ENCODE measurements at regions not wholly inside any gene's neighbourhood (a gene's known extent, or its start where the extent isn't known, plus 50 kb on each side); places are given as distances from the start of the nearest gene placed in this dataset.
A peak's percentile ranks its signal among the peaks of the same experiment; 100 is the strongest.

DNA sequence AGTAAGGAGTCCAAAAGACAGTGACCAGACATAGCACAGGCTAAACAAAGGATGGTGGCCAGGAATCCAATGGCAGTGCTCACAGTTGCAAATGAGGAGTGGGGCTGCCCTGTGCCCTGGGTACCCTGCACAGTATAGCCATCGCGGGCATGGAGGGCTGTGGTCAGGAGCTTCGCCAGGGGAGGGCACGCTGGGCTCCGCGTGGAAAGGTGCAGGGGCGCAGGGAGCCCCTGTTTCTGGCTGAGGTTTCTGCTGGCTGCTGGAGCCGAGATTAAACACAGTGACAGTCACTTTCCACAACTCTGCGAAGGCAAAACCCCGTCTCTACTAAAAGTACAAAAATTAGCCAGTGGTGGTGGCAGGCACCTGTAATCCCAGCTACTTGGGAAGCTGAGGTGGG is 194.7 kb downstream of the GALR1 start:
- DNase-seq = no peak

DNA sequence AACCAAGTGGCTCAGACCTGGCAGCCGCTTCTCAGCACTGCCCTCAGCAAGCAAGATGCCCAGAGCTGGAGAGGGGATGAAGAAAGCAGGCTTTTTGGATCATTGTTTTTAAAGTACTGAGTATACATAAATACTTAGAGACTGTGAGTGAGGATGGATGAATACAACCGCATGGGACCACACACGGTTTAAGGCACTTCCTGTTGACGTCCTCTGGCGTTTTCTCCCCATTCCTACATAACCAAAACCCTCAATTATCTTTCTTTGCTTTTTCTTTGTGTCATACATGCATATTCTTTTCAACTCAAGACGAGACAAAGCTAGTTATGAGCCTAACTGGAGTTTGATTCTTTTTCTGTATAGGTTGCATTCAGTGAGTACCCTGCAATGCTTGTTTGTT is 198.4 kb downstream of the GALR1 start:
- DNase-seq = no peak

DNA sequence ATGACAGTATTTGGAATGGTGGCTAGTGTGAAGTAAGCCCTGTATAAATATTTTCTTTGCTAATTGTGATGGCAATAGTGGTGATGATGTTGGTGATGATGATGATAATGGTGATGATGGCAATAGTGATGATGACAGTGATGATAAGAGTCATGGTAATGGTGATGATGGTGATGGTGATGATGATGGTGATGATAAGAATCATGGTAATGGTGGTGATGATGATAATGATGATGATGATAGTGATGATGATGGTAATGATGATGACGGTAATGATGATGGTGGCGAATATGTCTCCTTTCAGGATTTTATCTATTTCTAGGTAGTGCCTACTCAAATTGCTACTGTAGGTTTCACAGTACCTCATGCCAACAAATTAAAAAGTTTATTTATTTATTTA is 205.4 kb downstream of the GALR1 start:
- no peak for DNase-seq

DNA sequence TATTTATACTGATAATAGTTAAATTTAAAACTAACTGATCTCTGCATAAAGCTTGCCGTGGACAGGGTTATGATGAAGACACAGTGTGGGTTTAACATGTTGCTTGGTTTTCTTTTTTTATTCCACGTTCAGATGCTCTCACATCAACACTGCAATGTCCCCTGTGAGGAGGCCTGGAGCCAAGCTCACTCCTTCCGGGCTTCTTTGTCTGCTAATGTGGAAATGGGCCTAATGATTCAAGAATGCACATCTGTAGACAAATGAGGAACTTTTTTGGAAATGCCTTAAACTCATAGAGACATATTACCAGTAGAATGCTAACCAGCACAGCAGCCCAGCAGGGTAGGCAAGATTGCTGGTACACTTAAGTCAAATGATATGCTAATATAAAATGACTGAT is 208.0 kb downstream of the GALR1 start:
- DNase-seq = no peak

DNA sequence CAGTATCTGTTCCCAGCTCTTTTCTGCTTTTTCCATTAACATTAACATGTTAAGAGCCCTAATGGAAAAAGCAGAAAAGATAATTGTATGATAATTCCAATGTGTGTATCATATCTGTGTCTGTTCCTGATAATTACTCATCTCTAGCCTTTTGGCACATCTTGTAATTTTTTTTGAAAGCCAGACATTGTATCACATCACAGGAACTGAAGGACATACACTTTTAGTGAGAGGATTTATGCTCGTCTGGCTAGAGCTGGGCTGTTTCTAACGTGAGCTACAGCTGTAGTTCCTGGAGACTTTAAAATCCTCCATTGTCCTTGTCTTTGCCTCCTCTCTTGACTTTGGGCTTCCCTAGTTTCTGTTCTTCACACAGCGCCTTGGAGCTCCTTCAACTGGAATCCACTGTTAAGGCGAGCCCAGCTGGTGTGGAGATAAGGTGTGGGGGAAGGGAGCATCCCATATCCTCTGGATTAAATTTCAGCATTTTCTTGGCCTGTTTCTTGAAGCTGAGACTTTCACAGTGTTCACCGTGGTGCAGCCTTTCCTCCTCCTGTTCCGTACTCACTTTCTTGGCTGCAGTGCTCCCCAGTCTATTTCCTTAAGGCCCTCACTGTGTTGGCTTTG is 211.5 kb downstream of the GALR1 start:
- DNase-seq = no peak

DNA sequence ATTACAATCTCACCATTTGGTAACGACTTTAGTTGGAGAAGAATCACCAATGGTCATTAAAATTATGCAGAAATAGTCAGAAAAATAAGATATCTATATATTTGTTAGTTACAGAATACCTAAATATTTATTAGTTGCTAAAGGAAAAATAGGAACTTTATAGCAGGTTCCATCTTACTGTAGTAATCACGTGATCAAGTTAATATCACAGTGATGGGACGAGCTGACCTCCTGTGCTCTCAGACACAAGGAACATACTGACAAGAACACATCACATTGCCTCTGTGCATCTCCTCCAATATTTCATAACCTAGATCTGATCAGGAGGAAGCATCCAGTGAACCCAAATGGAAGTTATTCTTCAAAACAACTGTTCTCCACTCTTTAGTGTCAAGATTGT is 215.3 kb downstream of the GALR1 start:
- no peak for DNase-seq

DNA sequence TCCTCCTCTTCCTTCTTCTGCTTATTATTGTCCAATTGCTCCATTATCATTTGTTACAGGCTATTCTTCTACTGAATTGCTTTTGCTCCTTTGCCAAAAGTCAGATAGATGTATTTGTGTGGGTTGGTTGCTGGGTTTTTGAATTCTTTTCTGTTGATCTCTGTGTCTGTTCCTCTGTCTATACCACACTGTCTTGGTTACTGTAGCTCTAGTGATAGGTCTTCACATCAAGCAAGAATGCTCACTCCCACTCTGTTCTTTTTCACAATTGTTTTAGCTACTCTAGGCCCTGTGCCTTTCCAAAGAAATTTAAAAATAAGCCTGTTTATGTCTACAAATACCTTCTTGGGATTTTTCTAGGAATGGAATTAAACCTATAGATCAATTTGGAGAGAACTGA is 217.2 kb downstream of the GALR1 start:
- DNase-seq = no peak

DNA sequence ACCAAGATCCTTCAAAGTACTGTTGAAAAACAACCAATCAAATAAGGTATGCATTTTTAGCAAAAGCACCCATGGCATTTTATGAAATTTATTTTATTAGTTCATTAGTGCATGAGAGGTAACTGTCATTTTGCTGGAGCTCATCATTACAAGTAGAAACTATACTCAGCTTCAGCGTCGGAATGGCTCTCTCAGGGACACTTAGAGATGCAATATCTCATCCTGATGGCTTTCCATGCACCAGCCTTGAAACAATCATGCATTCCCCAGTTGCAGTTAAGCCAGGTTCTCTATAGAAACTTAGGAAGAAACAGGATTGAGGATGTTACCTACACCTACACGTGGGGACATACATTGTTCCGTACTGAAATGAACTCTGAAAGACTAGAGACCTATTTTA is 219.5 kb downstream of the GALR1 start:
- no peak for DNase-seq

DNA sequence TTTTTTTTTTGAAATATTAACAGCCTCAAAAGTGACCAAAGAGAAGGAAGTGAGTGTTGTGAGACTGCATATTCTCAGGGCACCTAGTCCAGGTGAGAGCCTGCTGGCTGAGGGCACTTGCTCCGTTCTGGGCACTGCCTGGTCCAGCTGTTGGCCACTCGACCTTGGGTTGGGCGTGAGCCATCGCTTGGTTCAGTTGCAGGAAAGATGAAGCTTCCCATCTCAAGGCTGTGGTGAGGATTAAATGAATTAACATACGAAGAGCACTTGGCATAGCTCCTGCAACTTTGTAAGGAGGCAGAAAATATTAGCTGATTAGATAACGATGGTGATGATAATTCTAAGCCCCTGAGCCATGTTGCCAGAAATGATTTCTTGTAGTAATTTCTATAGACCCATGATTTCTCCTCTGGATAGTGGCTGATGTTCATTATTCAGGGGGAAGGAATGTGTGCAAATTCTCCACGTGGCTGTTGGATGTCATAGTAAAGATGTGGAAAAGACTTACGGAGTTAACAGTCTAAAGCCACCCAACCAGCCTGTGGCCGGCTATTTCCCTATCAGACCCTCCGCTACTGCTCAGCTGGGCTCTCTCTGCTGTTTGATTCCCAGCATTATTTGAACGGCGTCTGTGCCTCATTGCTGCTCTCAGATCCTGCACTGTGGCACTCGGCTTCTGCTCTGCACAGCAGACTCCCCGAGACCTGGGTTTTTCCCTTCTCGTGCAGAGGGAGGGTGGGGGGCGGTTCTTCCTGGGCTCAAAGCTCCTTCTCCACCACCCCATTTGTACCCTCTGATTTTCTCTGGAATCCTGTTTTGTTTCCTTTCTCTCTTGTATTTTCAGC is 221.1 kb downstream of the GALR1 start:
- DNase-seq = no peak

DNA sequence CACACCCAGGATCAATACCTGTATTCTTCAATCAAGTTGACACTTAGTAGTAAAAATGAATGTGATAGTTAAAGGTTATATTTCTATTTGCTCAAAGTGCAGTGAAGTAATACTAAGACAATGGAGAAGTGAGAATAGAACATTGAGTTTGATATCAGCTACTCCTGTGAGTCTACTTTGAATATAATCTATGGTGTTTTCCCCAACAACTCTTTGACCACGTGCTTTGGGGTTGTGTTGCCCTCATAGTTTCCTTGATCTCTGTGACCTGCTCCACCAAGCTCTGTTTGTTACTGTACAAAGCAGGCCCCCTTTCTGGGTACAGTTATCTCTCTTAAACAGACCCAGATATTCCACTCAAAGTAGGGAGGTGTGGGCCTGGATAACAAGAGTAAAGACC is 222.9 kb downstream of the GALR1 start:
- DNase-seq = no peak

DNA sequence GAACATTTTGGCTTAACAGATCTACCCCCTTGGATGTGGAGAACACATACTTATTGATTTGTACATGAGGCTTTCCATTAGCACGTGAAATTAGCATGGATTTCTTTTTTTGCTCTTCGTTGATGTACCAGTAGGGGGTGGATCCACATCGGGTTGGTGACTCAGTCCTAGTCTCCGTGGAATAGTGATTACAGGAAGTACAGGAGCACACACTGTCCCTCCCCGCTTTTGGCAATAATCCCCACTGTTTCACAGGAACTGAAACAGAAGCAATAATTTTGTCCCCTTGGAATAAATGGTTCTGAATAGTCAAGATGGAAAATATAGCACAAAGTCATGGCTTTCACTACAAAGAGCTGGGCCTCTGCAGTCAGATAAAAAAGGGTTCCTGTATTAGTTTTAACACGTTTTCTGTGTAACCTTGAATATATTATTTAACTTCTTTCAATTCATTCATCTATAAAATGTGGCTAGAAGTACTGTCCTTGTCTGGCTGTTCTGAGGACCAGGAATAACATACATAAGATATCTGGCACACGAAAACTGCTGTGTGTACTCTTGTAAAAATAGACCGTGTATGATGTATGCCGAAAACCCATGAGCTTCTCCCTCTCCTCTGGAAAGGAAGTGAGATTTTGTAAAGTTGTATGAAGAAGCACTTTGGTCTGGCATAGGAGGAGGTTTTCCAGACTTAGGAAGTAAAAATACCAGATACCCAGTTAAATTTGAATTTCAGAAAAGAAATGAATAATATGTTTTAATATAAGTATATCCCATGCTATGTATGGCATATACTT is 229.2 kb downstream of the GALR1 start:
- peak in 8 of 56 donors; percentile 5 to 25 (median 11) for DNase-seq

DNA sequence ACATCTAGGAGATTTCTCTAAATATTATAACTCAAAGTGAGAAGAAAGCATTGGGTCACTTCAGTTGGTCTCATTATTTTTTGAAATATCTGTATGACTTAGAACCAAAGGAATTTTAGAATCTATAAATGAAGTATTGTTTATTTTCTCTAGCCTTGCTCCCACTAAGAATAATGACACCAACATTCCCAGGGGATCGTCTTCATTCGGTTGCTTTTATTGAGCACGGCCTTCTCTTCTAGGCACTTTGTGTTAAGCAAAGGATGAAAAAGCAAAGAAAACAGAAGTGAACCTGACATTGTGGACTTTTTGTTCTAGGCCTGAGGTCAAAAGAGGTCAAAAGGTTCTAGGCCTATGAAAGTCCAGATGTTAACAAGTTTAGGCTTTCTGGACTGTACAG is 231.9 kb downstream of the GALR1 start:
- no peak for DNase-seq

DNA sequence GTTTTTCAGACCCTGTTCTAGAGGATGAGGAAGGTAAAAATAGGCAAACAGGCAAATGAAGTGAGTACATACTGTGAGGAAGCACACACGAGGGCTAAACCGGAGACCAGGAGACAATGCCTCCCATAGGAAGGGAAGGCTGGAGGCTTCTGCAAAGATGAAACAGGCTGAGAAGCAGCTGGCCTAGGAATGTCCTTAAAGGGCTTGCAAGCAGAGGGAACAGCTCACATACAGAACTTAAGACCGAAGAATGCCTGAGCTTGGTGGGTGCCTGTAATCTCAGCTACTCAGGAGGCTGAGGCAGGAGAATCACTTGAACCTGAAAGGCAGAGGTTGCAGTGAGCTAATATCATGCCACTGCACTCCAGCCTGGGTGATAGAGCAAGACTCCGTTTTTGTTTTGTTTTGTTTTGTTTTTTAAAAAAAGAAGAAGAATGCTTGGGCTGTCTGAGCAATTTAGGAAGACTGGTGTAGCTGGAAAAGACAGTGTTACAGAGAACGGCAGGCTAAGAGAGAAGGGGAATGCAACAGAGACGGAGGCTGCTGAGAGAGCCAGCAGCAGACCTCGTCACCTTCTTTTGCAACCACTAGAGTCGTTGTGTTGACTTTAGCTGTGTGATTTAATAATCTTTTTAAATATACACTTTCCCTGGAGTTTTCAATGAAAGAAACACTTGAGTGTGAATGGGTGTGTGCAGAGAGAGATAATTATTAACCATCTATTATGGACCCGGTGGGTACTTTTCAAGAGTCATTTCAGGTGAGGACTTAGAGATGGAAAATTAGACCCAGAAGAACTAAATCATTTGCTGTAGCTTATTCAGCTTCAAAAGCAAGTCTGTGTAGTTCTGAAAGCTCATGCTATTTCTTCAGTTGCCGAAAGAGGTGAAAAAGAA is 232.8 kb downstream of the GALR1 start:
- no peak for DNase-seq

DNA sequence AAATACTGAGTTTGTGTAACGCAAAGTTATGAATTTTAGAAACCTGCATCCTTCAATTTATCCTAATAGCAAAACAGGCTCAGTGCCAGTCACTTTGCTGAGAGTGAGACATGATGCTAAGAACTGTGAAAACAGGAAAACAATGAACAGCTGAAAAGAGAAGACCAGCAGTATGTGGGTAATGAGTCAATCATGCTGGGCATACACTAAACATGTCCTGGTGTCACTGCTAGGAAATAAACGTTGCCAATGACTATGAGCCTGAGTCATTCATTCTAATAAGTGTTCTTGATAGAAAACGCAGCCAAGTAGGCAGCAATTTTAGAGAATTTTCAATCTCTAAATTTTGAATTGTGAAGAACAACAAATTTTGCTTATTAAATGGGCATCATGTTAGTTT is 237.3 kb downstream of the GALR1 start:
- peak in 1 of 56 donors; percentile 22 for DNase-seq

DNA sequence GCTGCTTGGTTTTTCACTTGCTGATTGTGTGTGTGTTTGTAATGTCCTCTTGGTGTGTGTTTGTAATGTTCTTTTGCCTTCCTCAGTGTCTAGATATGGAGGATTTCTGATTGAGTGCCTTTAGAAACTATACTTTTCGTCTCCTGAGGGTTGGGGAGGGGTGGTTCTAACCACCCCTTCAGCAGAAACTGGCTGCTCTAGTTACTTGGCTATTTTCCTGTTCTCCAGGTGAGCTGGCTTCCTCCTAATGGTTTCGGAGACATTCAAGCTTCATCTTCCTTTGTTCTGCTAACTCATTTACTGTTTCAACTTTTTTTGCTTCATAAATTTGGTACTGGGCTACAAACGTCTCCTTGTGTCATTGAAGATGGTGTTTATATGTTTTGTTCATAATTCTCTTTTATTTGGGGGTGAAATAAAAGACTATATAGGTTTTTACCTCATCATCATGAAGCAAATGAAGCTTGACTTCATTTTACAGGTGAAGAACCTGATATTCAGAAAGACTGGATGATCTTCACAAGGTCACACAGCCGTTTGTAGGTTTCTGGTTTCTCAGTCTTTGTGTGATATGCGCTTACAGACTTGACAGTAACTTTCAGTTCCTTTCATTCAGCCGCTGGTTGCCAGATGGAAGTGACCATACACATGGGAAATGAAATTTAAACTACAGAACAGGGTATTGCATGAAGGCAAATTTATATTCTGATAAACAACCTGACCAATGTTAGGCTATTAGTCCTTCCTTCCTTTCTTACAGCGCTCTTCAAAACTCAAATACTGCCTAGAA is 238.5 kb downstream of the GALR1 start:
- DNase-seq = no peak

DNA sequence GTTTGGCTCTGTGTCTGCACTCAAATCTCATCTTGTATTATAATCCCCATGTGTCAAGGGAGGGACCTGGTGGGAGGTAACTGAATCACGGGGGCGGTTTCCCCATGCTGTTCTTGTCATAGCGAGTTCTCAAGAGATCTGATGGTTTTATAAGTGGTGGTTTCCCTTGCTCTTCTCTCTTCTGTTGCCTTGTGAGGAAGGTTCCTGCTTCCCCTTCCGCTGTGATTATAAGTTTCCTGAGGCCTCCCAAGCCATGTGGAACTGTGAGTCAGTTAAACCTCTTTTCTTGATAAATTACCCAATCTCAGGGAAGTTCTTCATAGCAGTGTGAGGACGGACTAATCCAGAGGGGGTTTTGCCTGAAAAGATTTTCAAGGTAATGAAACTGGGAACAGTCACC is 245.4 kb downstream of the GALR1 start:
- no peak for DNase-seq

DNA sequence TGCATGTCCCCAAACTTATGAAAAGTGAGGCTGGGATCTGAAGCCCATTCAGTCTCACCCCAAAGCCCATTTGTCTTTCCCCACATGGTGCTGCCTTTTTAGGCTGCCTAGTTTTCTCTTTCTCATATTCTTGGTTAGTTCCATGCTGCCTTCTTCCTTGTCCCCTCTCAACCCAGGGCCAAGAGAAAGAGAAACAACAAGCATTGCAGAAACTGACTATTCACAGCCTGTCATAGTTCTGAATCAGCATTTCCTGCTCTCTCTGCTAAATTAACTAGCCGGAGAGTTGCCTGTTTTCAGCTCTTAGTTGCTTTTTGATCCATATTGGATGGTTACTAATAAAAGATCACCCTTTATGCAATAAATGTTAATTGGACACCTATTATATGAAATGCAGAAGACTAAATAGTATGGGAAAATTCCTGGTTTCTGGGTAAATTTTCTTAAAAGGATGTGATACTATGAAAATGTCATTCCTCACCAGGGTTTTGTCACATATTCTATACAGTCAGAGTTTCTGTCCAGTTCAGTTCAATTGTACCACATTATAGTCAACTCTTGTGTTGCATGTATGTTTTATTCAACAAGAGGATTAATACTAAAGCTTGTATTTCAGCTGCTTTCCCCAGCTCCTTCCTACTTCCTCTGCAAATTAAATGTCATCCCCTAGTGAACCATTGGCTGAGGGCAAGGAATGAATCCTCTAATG is 246.5 kb downstream of the GALR1 start:
- no peak for DNase-seq

DNA sequence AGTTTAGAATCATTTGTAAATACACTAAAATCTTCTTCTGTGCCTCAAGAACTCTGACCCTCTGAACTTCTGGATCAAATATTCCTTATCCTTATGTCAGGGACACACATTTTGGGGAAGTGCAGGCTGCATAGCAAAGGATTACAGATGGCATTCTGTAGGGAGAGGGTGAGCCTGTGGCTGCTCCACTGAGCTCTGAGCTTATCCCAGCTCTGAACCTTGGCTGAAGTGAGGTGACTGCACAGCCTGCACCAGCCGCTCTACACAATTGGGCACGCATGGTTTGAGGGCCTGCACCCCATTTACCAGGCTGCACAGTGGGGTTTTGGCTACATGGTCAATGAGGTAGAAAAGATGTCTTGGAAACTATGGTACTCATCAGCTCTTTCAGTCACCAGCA is 251.6 kb downstream of the GALR1 start:
- DNase-seq = no peak

DNA sequence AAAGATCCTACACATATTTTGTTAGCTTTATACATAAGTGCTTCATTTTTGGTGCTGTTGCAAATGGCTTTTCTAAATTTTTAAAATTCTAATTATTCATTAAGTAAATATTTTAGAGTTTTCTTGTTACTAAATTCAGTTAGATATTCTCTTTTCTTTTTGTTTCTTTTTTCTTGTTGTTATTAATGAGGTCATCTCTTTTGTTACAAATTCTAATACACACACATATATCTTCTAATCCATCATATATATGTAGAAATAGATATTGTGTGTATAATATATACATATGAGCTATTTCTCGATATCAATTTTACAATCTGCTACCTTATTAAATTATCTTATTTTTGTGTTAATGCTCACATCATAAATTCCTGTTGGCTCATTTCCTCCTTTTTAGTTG is 255.9 kb downstream of the GALR1 start:
- DNase-seq = no peak

DNA sequence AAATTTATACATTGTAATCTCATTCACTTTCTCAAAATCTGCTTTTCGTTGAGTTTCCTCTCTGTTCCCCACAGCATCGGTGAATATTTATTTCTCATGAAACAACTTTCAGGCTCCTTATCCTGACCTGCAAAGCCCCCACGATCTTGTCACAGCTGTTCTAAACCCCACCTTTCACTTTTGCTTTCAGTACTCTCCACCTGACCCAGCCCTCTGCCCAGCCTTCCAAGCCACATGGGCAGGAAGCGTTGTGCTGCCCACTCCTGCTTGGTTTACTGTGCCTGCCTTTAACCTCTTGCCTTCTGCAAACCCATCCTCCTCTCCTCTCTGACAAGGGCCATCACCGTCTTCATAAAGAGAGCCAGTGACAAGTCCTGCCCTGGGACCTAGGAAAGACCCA is 262.5 kb downstream of the GALR1 start:
- no peak for DNase-seq
